ENCODE measurements at regions not wholly inside any gene's neighbourhood (a gene's known extent, or its start where the extent isn't known, plus 50 kb on each side); places are given as distances from the start of the nearest gene placed in this dataset.

GRCh38 chr3:132220986-132221385 is 96.2 kb upstream of the ACP3 start:
- no peak overlapping the region for H3K4me3 ChIP-seq (ENCODE audit: low read length)
- no peaks in the 10 kb centered on the region for H3K27me3 ChIP-seq (ENCODE audit: insufficient read depth, low read length)
- H3K4me1 ChIP-seq (ENCODE audit: insufficient read depth, low read length) = peaks cover 13% of the 10 kb centered on the region; the same call in 1 of the 2 replicates
- H3K27ac ChIP-seq (ENCODE audit: low read length) = no peak overlapping the region
- no peaks in the 10 kb centered on the region for H3K9me3 ChIP-seq (ENCODE audit: insufficient read depth, low read depth, low read length)
- no peak overlapping the region for H3K9ac ChIP-seq (ENCODE audit: low read depth, low read length)
- no peaks in the 10 kb centered on the region for H3K36me3 ChIP-seq (ENCODE audit: insufficient read depth, low read depth, low read length)

- Histone ChIP-seq H3K27ac (ENCODE audit: low read length) (no peak overlapping the region), H3K4me1 (ENCODE audit: insufficient read depth, low read length) (peaks cover 11% of the 10 kb centered on the region; the same call in 1 of the 2 replicates)
These were observed 94.2 kb upstream of the ACP3 start for GRCh38 chr3:132222868-132223538.

GRCh38 chr3:132225664-132226063 is 91.5 kb upstream of the ACP3 start:
- no peak overlapping the region for H3K27ac ChIP-seq (ENCODE audit: low read length)
- H3K9me3 ChIP-seq (ENCODE audit: insufficient read depth, low read depth, low read length) = no peaks in the 10 kb centered on the region
- H3K4me3 ChIP-seq (ENCODE audit: low read length) = no peak overlapping the region
- peaks cover 11% of the 10 kb centered on the region; the same call in 1 of the 2 replicates for H3K4me1 ChIP-seq (ENCODE audit: insufficient read depth, low read length)
- H3K27me3 ChIP-seq (ENCODE audit: insufficient read depth, low read length) = no peaks in the 10 kb centered on the region
- H3K9ac ChIP-seq (ENCODE audit: low read depth, low read length) = no peak overlapping the region
- no peaks in the 10 kb centered on the region for H3K36me3 ChIP-seq (ENCODE audit: insufficient read depth, low read depth, low read length)

More at GRCh38 chr3:132222868-132223538, 94.2 kb upstream of the ACP3 start:
- H3K36me3 ChIP-seq (ENCODE audit: insufficient read depth, low read depth, low read length) = no peaks in the 10 kb centered on the region
- H3K4me3 ChIP-seq (ENCODE audit: low read length) = no peak overlapping the region
- no peaks in the 10 kb centered on the region for H3K27me3 ChIP-seq (ENCODE audit: insufficient read depth, low read length)
- no peak overlapping the region for H3K9ac ChIP-seq (ENCODE audit: low read depth, low read length)
- H3K9me3 ChIP-seq (ENCODE audit: insufficient read depth, low read depth, low read length) = no peaks in the 10 kb centered on the region

- Histone ChIP-seq H3K4me1 (ENCODE audit: insufficient read depth, low read length) (peaks cover 12% of the 10 kb centered on the region; the same call in 1 of the 2 replicates), H3K9ac (ENCODE audit: low read depth, low read length) (no peak overlapping the region), H3K27ac (ENCODE audit: low read length) (no peak overlapping the region), H3K4me3 (ENCODE audit: low read length) (no peak overlapping the region), H3K27me3 (ENCODE audit: insufficient read depth, low read length) (no peaks in the 10 kb centered on the region), H3K9me3 (ENCODE audit: insufficient read depth, low read depth, low read length) (no peaks in the 10 kb centered on the region), H3K36me3 (ENCODE audit: insufficient read depth, low read depth, low read length) (no peaks in the 10 kb centered on the region)
These were observed 88.3 kb upstream of the ACP3 start for GRCh38 chr3:132228923-132229322.

- Histone ChIP-seq H3K4me3 (ENCODE audit: low read length) (no peak overlapping the region), H3K9me3 (ENCODE audit: insufficient read depth, low read depth, low read length) (no peaks in the 10 kb centered on the region), H3K27ac (ENCODE audit: low read length) (no peak overlapping the region), H3K4me1 (ENCODE audit: insufficient read depth, low read length) (peaks cover 12% of the 10 kb centered on the region; the same call in 1 of the 2 replicates), H3K9ac (ENCODE audit: low read depth, low read length) (no peak overlapping the region), H3K36me3 (ENCODE audit: insufficient read depth, low read depth, low read length) (no peaks in the 10 kb centered on the region), H3K27me3 (ENCODE audit: insufficient read depth, low read length) (no peaks in the 10 kb centered on the region)
These were observed 87.6 kb upstream of the ACP3 start for GRCh38 chr3:132229641-132230040.

GRCh38 chr3:132230156-132231000 is 86.8 kb upstream of the ACP3 start:
- Histone ChIP-seq H3K4me1 (ENCODE audit: insufficient read depth, low read length) (peaks cover 12% of the 10 kb centered on the region; the same call in 1 of the 2 replicates), H3K4me3 (ENCODE audit: low read length) (no peak overlapping the region), H3K9me3 (ENCODE audit: insufficient read depth, low read depth, low read length) (no peaks in the 10 kb centered on the region), H3K9ac (ENCODE audit: low read depth, low read length) (no peak overlapping the region), H3K27ac (ENCODE audit: low read length) (no peak overlapping the region), H3K27me3 (ENCODE audit: insufficient read depth, low read length) (no peaks in the 10 kb centered on the region), H3K36me3 (ENCODE audit: insufficient read depth, low read depth, low read length) (no peaks in the 10 kb centered on the region)

- Histone ChIP-seq H3K4me3 (ENCODE audit: low read length) (no peak overlapping the region), H3K9me3 (ENCODE audit: insufficient read depth, low read depth, low read length) (no peaks in the 10 kb centered on the region), H3K9ac (ENCODE audit: low read depth, low read length) (no peak overlapping the region), H3K27me3 (ENCODE audit: insufficient read depth, low read length) (no peaks in the 10 kb centered on the region), H3K4me1 (ENCODE audit: insufficient read depth, low read length) (peaks cover 4% of the 10 kb centered on the region; the same call in 1 of the 2 replicates), H3K27ac (ENCODE audit: low read length) (no peak overlapping the region), H3K36me3 (ENCODE audit: insufficient read depth, low read depth, low read length) (no peaks in the 10 kb centered on the region)
These were observed 85.6 kb upstream of the ACP3 start for GRCh38 chr3:132231633-132232032.

- Histone ChIP-seq H3K9me3 (ENCODE audit: insufficient read depth, low read depth, low read length) (no peaks in the 10 kb centered on the region), H3K27ac (ENCODE audit: low read length) (no peak overlapping the region), H3K4me1 (ENCODE audit: insufficient read depth, low read length) (peaks cover 4% of the 10 kb centered on the region; the same call in 1 of the 2 replicates), H3K9ac (ENCODE audit: low read depth, low read length) (no peak overlapping the region), H3K36me3 (ENCODE audit: insufficient read depth, low read depth, low read length) (no peaks in the 10 kb centered on the region), H3K27me3 (ENCODE audit: insufficient read depth, low read length) (no peaks in the 10 kb centered on the region), H3K4me3 (ENCODE audit: low read length) (no peak overlapping the region)
These were observed 84.9 kb upstream of the ACP3 start for GRCh38 chr3:132232231-132232792.

GRCh38 chr3:132236701-132237651 is 80.2 kb upstream of the ACP3 start:
- Histone ChIP-seq H3K9me3 (ENCODE audit: insufficient read depth, low read depth, low read length) (no peaks in the 10 kb centered on the region), H3K36me3 (ENCODE audit: insufficient read depth, low read depth, low read length) (no peaks in the 10 kb centered on the region), H3K27ac (ENCODE audit: low read length) (no peak overlapping the region), H3K4me3 (ENCODE audit: low read length) (no peak overlapping the region), H3K27me3 (ENCODE audit: insufficient read depth, low read length) (no peaks in the 10 kb centered on the region), H3K9ac (ENCODE audit: low read depth, low read length) (no peak overlapping the region), H3K4me1 (ENCODE audit: insufficient read depth, low read length) (peaks cover 4% of the 10 kb centered on the region; the same call in 1 of the 2 replicates)

GRCh38 chr3:132237652-132238032 is 79.6 kb upstream of the ACP3 start:
- H3K4me1 ChIP-seq (ENCODE audit: insufficient read depth, low read length) = peaks cover 4% of the 10 kb centered on the region; the same call in 1 of the 2 replicates
- H3K27ac ChIP-seq (ENCODE audit: low read length) = no peak overlapping the region
- no peak overlapping the region for H3K4me3 ChIP-seq (ENCODE audit: low read length)
- H3K9ac ChIP-seq (ENCODE audit: low read depth, low read length) = no peak overlapping the region
- no peaks in the 10 kb centered on the region for H3K36me3 ChIP-seq (ENCODE audit: insufficient read depth, low read depth, low read length)
- H3K27me3 ChIP-seq (ENCODE audit: insufficient read depth, low read length) = no peaks in the 10 kb centered on the region
- no peaks in the 10 kb centered on the region for H3K9me3 ChIP-seq (ENCODE audit: insufficient read depth, low read depth, low read length)

- Histone ChIP-seq H3K27ac (ENCODE audit: low read length) (no peak overlapping the region), H3K4me1 (ENCODE audit: insufficient read depth, low read length) (no peaks in the 10 kb centered on the region), H3K4me3 (ENCODE audit: low read length) (no peak overlapping the region), H3K27me3 (ENCODE audit: insufficient read depth, low read length) (no peaks in the 10 kb centered on the region), H3K9me3 (ENCODE audit: insufficient read depth, low read depth, low read length) (no peaks in the 10 kb centered on the region), H3K36me3 (ENCODE audit: insufficient read depth, low read depth, low read length) (no peaks in the 10 kb centered on the region), H3K9ac (ENCODE audit: low read depth, low read length) (no peak overlapping the region)
These were observed 77.6 kb upstream of the ACP3 start for GRCh38 chr3:132239587-132239986.
